GM21515 (cell line): ENCODE measurements at regions not wholly inside any gene's neighbourhood (a gene's known extent, or its start where the extent isn't known, plus 50 kb on each side); places are given as distances from the start of the nearest gene placed in this dataset.
"Not testable (repeated sequence)": the region's sequence is repeated elsewhere in the genome, so short reads cannot be mapped to it uniquely, and the experiment has no call there.

Experiments used
- ATAC-seq: cut with Tn5 transposase; IDR thresholded peaks from one replicate; pipeline ENCODE4 v1.9.1; 2021; ENCODE audit not compliant: unreplicated experiment

DNA sequence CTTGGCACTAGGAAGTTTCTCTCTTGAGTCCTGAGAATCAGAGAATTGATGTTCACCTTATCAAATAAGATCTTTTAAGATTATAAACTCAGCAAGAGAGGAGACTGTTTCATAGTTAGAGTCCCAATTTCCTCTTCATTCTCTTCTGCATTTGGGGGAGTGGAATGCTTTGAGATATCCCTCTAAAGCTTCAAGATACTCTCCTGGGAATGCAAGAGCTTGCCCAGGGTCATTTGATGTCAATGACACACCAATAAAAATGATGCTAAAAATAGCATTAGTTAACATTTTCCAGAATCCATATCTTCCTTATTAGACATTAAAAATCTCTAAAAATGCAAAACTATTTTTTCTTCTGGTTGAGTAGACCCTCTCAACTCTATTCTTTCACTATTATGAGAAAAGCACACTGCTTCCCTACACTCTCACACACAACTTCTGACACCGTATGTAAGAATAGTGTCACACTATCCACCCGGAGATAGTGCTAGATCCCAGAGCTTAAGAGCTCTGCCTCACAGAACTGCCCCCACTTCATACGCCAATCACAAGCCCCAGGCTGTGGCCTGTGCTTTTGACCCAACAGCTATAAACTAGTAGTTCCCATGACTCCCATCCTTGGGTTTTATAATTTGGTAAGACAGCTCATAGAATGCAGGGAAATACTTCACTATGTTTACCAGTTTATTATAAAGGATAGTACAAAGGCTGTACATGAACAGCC lies 399.9 kb upstream of the RUNX1 start:
- no peak for ATAC-seq

DNA sequence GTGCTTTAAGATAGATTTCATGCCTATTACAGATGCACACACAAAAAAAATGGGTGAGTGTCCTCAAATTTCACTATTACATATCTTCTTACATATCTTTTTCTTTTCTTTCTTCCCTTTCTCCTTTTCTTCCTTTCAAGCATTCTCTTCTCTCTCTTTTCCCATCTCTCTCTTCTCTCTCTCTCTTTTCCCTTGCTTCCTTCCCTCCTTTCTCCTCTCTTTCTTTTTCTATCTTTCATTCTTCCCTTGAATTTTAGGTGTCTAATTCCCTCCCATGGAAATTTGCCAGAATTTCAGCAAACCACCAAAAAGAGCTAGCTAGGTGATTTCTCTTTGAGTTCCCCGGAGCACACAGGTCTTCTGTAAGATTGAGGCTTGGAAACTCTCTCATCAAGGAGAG lies 395.3 kb upstream of the RUNX1 start:
- ATAC-seq = no peak

DNA sequence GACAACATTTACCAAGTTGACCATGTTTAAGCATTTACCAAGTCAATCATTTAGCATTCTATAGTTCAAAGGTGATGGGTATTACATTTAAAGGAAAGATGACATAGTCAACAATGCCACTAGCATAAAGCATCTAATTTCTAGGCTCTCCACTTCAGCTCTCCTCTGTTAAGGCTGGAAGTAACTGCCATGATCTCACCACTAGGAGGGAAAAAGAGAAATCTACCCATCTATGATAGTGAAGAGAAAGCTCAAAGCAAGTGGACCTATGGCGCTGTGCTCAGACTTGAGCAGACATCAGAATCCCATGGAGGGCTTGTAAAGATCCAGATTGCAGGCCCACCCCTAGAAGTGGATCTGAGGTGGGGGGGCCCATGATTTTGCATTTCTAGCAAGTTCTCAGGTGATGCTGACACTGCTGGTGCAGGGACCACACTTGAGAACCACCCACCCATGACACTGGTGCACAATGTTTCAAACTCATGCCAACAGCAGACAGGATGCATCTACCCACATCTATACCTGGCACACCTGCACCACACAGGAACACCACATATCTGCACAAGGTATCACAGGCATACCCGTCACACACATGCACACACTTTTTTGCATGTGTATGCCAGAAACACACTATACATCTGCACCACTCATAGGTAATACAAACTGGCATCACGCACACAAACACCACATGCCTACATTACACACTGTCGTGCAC lies 392.9 kb upstream of the RUNX1 start:
- ATAC-seq = no peak

DNA sequence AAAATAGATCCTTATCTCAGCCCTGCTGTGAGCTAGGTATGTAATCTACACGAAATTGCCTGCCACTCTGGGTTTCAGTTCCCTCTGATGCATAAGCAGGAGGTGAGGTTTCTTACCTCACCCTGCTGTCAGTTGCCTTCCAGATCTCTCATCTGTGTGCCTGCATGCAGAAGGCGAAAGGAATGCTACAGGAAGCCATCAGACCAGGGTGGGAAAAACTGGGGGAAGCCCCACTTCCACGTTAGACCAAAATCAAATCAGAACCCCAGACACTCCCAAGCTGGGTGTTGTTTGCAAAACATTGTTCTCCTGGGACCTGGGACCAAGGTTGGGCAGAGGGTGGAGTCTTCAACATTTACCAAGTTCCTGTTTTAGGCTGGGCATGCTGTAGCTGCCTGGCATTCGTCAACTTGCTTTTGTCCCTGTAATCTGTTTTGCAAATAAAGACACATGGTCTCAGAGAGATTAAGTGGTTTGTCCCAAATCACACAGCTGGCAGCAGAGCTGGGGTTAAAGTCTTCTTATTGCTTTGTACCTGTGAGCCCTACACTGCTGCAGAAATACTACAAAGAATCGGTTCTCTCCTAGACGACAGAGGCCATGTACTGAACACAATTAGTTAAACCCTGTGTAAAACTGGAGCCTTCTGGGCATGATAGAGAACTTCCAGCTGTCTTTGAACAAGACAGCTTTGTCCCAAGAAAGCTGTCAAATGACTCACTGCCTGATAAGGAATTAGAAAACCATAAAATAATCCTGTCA lies 389.7 kb upstream of the RUNX1 start:
- ATAC-seq = no peak

DNA sequence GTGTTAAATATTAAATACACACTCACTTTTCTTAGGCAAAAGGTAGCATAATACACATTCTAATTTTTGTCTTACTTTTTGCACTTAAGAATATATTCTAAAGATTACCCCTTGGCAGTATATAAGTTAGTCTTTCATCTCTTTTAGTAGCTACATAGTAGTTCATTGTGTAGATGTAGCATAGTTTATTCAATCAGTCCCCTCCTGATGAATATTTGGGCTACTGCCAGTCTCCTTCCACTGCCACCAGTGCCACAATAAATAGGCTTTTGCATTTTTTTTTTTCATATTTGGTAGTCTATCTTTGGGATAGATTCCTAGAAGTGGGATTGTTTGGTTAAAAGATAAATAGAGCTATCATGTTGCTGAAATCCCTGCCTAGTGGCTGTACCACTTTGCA lies 388.8 kb upstream of the RUNX1 start:
- no peak for ATAC-seq

DNA sequence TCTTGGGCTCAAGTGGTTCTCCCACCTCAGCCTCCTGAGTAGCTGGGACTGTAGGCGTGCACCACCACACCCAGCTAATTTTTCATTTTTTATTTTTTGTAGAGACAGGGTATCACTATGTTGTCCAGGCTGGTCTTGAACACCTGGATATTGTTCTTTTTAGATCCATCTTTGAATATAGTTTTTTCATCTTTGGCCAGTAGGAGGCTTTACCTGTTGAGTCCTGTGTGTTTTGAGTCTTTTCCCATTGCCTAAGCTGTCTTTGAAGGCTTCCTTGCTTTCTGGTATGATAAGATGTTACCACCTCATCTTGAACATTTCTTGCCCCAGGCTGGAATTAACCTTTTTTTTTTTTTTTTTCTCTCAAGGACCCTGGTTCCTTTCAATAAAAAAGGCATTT lies 387.8 kb upstream of the RUNX1 start:
- ATAC-seq = no peak

DNA sequence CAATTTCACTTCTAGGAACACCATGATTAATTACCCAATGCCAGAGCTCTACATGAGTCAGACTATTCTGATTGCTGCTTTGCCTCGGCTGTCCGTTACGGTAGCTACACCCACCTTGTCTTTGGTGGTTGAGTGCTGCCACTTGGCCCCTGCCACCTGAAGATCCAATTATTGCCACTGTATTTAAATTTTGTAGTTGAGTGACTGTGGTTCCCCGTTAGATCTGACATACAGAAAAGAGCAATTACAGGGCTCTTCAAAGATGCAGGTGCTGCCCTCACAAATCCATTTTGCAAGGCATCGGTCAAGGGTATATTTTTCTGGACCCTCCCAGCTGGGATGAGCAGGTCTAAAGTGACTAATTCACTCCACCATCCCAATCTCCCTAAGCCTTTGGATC lies 383.5 kb upstream of the RUNX1 start:
- not testable (repeated sequence) for ATAC-seq

DNA sequence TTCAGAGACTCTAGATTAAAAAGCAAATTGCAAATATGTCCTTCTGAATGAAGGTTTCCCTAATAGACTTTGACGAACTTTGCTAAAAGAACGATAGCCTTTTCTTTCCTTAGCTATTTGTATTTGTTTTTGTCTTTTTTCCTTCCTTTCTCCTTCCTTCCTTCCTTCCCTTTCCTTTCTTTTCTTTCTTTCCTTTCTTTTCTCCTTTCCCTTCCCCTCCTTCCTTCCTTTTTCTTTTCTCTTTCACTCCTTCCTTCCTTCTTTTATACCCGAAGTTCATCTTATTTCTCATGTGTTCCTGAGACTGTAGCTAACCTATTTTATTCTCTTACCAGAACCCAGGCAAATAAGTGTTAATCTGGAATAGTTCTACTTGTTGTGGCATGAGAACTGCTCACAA lies 381.2 kb upstream of the RUNX1 start:
- no peak for ATAC-seq

DNA sequence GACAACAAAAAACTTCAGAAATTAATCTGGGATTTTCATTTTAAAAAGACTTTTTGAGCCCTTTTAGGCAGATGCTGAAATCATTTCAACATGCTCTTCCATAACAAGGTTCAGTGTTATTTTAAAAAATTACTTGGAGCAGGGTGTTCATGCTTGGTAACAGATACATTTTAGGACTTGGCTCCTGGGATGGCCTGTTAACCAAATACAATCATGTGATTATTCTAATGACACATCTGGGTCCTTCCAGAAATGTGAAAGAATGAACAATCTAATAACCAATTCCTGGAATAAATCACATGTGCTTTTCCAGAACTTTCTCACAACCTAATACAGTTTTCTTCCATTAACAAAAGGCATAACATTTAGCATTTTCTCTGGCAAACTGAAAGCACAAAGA lies 379.8 kb upstream of the RUNX1 start:
- no peak for ATAC-seq

DNA sequence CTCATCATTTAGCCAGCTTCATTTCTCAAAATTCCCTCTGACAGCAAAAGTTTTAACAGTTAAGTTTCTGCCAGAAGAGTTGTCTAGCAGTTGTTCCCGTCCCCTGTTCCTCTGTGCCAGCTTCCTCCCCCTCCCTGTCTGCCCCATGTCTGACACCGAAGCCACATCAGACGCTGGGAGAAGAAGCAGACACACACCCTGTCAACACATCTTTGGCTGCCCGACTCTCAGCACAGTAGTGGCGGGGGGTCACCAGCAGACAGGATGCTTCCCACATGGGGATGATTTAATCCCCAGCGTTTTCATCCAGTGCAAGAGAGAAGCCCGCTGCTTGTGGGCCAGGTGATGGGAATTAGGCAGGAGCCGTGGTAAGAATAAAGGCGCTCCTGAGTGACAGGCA lies 379.4 kb upstream of the RUNX1 start:
- no peak for ATAC-seq

DNA sequence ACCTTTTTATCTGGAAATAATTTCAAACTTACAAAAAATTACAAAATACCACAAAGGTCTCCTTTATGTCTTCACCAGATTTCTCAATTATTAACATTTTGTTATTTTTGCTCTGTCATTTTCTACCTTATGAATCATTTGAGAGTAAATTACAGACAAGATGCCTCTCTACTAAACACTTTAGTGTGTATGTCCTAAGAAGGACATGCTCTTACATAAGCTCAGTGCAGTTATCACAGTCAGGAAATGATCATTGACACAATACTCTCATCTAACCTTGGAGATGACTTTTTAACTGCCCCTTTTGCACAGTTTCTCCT lies 378.9 kb upstream of the RUNX1 start:
- ATAC-seq = no peak

DNA sequence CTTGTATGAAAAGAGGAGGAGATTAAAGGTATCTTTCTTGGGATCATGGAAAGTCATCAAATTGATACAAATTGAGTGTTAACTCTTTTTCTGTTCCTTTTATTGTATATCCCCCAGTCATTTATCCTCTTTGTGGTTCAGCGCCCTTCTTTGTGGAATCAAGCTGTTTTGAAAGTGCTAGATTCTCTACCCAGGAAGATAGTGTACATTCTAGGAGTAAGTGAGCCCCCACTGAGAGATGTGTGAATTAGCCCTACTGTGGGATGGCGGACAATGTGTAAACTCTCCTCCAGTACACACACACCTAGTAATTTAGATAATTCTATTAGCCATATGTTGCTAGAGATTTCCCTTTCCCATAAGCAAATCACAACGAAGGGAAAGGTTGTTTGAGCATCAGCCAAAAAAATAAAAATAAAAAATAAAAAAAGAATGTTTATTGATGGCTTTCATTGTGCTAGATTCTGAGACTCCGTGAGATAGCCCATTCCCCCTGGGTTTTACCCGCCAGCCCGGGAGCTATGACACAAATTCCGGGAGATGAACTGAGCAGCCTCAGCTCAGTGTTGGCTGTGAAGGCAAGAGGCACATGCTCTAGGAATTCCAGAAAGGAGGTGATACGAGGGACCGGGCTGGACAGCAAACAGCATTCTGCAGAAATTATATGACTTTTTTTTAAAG lies 378.4 kb upstream of the RUNX1 start:
- ATAC-seq = no peak

DNA sequence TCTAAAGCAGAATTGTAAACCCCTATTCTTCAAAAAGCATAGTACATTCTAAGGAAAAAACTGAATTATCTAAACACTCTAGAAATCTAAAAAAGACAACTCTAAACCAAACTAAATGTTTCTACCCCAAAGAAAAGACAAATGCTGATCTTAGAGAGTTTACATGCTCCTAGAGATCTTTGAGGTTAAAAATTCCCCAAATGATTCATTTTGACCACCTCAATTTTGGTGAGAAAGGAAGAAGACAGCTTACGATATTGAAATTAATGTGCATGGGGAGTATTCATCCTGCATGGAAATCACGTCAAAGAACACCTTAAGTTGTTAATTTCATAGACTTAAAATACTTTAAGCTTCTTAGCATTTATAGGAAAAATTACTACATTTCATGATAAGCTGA lies 377.8 kb upstream of the RUNX1 start:
- no peak for ATAC-seq

DNA sequence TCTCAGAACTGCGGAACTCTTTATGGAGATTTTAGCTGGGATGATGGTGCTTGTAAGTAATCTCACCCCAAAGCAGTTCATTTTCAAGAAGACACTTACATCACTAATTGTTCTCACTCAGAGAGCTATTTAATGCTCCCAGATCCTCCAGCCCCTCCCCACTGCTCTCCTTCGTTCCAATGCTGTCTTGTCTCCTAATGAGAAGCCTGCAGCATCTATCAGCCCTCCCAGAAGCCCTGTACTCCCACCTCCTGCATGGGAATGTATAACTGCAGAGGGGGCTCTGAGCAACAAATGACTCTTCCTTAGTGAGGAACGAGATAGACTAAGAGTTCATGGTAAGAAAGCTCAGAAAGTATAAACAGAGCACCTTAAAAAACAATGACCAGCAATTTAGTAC lies 377.4 kb upstream of the RUNX1 start:
- ATAC-seq = no peak

DNA sequence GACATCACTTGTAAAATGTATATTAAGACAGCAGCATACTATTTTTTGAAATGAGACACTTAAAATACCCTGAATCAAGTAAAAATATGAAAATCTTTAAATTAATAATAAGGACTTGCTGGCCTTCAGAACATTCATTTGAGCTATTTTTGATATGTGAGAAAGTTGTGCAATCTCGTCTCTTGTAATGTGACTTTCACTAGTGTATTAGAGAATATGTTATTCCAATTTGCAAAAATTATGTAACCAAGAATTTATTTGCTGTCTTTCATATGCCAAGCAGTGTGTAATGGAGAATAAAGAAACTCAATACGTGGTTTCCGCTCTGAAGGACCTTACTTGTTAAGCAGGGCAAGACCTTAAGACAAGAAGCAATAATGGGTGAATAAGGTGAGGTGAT lies 375.0 kb upstream of the RUNX1 start:
- ATAC-seq = no peak

DNA sequence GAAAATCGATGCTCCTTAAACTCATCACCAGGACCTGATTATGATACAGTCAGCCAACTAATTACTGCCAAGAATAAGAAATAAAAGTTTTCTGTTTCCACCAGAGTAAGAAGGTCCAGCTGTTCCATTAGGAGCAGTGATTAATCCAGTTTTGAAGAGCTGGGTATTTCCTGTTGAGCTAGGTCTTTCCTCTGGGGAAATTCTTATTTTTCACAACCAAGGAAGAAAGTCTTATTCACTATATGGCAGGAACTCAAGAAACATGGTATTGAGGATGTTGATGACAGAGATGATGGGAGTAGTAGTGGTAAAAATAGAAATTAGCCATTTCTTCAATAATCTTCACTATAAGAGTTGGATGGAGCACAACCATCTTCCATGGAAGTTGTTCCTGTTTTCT lies 374.6 kb upstream of the RUNX1 start:
- no peak for ATAC-seq

DNA sequence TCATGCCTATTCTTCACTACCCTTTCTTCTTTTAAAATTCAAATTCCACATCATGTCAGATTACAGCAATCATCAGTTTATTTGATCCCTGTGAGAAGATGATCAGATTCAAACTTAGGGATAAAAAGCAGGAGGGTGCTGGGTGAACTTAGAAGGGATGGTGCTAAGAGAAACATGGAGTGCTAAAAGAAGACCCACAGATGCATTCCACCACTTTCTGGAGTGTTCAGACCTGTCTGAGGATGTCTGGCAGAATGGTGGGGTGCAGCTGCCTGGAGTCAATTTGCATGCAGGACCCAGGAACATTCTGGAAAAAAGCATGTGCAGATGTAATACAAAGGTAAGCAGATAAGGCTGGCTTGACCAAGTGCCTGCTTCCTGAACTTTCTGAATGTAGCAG lies 372.9 kb upstream of the RUNX1 start:
- no peak for ATAC-seq

DNA sequence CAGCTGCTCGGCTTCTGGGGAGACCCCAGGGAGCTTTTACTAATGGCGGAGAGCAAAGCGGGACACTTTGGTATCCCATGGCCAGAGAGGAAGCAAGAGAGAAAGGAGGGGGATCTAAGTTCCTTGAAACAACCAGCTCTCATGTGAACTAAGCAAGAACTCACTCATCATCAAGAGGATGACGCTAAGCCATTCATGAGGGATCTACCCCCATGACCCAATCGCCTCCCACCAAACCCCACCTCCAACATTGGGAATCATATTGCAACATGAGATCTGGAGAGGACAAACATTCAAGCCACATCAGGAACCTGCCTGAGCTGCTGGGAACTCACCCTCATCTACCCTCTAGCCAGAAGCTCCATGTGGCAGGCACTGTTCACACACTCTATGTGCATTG lies 372.1 kb upstream of the RUNX1 start:
- no peak for ATAC-seq

DNA sequence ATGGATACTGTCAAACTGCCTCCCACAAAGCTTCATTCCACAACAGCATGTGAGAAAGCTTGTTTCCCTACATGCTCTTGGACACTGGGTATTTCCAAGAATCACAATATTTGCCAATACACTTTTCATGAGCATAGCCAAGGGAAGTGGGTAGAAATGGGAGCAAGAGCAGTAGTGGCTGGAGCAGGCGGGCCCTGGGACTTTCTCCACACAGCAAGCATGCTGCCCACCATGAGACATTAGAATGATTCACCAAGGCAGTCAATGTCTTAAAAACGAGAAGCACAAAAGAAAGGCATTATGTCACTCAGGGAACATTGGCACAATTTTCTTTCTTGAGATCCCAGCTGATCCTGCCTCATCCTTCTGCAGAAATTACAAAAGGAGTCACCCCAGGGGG lies 371.6 kb upstream of the RUNX1 start:
- ATAC-seq = no peak

DNA sequence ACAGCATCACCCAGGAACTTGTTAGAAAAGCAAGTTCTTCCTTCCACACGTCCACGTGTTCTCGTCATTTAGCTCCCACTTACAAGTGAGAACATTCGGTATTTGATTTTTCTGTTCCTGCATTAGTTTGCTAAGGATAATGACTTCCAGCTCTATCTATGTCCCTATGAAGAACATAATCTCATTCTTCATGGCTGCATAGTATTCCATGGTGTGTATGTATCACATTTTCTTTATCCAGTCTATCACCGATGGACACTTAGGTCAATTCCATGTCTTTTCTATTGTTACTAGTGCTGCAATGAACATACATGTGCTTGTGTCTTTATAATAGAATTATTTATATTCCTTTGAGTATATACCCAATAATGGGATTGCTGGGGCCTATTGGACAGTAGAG lies 368.7 kb upstream of the RUNX1 start:
- no peak for ATAC-seq

DNA sequence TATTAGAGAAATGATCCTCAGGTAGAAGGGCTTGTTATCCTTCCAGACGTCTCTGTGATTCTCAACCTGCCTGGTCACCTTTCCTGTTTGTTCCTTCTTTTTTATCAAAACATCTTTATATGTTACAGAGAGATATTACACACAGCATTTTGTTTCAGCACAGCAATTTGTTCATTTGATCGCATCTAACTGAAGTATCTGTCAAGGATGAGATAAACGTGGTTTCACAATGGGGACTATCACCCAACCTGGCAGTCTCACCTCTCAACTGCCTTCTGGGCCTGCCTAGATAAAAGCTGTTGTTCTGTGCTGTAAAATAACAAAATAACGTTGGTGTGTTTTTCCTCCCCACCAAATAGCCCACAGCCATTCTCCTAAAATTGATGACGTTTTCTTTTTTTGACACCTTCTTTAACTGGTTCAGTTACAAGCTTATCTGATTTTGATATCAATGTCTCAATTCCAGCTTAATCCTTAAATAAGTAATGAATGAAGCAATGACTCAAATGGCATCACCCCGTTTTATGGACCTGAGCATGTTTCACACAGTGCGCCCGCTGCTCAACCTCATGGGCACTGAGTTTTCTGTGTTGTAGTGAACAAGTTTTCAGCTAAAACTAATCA lies 367.9 kb upstream of the RUNX1 start:
- no peak for ATAC-seq
